IMR-90 (cell line): ENCODE measurements at regions not wholly inside any gene's neighbourhood (a gene's known extent, or its start where the extent isn't known, plus 50 kb on each side); places are given as distances from the start of the nearest gene placed in this dataset.

Experiments used
- ATAC-seq: fragments of 200-7000 bp; cut with Tn5 transposase; 2 replicates; pipeline ENCODE4 v1.9.1; 2020; ENCODE audit warnings: low read depth, mild to moderate bottlenecking, moderate library complexity
- BruUV-seq: library from RNA; stranded (reverse); fragments of 400-500 nt; replicated peaks from 2 replicates; lab custom pipeline; 2021; lab: Mats Ljungman, UMichigan
- CTCF ChIA-PET: fragments of 300-600 bp; formaldehyde crosslinking; extraction: SDS; loops from one replicate; lab custom pipeline; 2021; ENCODE audit warnings: antibody characterized with exemption; lab: Yijun Ruan, JAX
- POLR2A ChIA-PET: fragments of 300-600 bp; sonication (Branson Sonifier 250); formaldehyde crosslinking; loops from one replicate; lab custom pipeline; 2022; ENCODE audit warnings: antibody characterized with exemption; ENCODE audit not compliant: unreplicated experiment; lab: Charles Lee
- DNase-seq: peaks from one replicate; pipeline ENCODE4 v3.0.0; 2013
- H2AFZ ChIP-seq: replicated peaks from 2 replicates; pipeline ENCODE3; 2013; ENCODE audit warnings: low read length, mild to moderate bottlenecking; ENCODE audit not compliant: poor library complexity
- H2AK5ac ChIP-seq: 2 replicates; pipeline ENCODE4 v1.6.1; 2013; ENCODE audit warnings: low read depth, low read length, inconsistent platforms
- H2AK9ac ChIP-seq: replicated peaks from 2 replicates; pipeline ENCODE3; 2013; ENCODE audit warnings: mild to moderate bottlenecking, low read depth, low read length, moderate library complexity; ENCODE audit not compliant: poor library complexity
- H2BK120ac ChIP-seq: 2 replicates; pipeline ENCODE4 v1.6.1; 2013; ENCODE audit warnings: low read depth, low read length, inconsistent platforms
- H2BK15ac ChIP-seq: 3 replicates; pipeline ENCODE4 v1.6.1; 2013; ENCODE audit warnings: low read depth, low read length, inconsistent platforms
- H2BK20ac ChIP-seq: 2 replicates; pipeline ENCODE4 v1.6.1; 2013; ENCODE audit warnings: low read depth, mild to moderate bottlenecking, inconsistent platforms, low read length, moderate library complexity
- H2BK5ac ChIP-seq: 2 replicates; pipeline ENCODE4 v1.6.1; 2013; ENCODE audit warnings: mild to moderate bottlenecking, low read depth, low read length, inconsistent platforms; ENCODE audit not compliant: poor library complexity, severe bottlenecking
- H3K14ac ChIP-seq: replicated peaks from 2 replicates; pipeline ENCODE4 v1.6.1; 2013; ENCODE audit warnings: low read depth, low read length, inconsistent platforms
- H3K18ac ChIP-seq: 2 replicates; pipeline ENCODE4 v1.6.1; 2013; ENCODE audit warnings: low read depth, low read length, control low read depth
- H3K23ac ChIP-seq: 2 replicates; pipeline ENCODE4 v1.6.1; 2013; ENCODE audit warnings: low read depth, low read length, inconsistent platforms
- H3K27ac ChIP-seq: 2 replicates; pipeline ENCODE4 v1.5.1; 2013; ENCODE audit warnings: mild to moderate bottlenecking, control low read depth, low read length; ENCODE audit not compliant: insufficient read depth
- H3K27me3 ChIP-seq: 2 replicates; pipeline ENCODE4 v1.6.1; 2013; ENCODE audit warnings: low read length; ENCODE audit not compliant: control insufficient read depth, insufficient read depth
- H3K36me3 ChIP-seq: 2 replicates; pipeline ENCODE4 v1.6.1; 2013; ENCODE audit warnings: low read length, mixed read lengths; ENCODE audit not compliant: control insufficient read depth, insufficient read depth
- H3K4ac ChIP-seq: 2 replicates; pipeline ENCODE4 v1.6.1; 2013; ENCODE audit warnings: low read depth, low read length, inconsistent platforms
- H3K4me1 ChIP-seq: 2 replicates; pipeline ENCODE4 v1.6.1; 2013; ENCODE audit warnings: low read length, mixed read lengths; ENCODE audit not compliant: control insufficient read depth, insufficient read depth
- H3K4me2 ChIP-seq: 2 replicates; pipeline ENCODE4 v1.6.1; 2013; ENCODE audit warnings: low read depth, mild to moderate bottlenecking, control low read depth, low read length, moderate library complexity
- H3K4me3 ChIP-seq: 2 replicates; pipeline ENCODE4 v1.5.1; 2013; ENCODE audit warnings: low read depth, mild to moderate bottlenecking, control low read depth, low read length, moderate library complexity; ENCODE audit not compliant: insufficient read depth
- H3K56ac ChIP-seq: 2 replicates; pipeline ENCODE4 v1.6.1; 2013; ENCODE audit warnings: low read length, inconsistent platforms; ENCODE audit not compliant: insufficient read depth; ENCODE audit errors: extremely low read depth
- H3K79me1 ChIP-seq, 2 experiments: 2 replicates each; pipeline ENCODE4 v1.6.1; 2013; ENCODE audit warnings: low read length in 2 of 2, inconsistent platforms in 1 of 2, low read depth in 1 of 2
- H3K9ac ChIP-seq: 2 replicates; pipeline ENCODE4 v1.6.1; 2013; ENCODE audit warnings: low read depth, low read length, control low read depth
- H3K9me1 ChIP-seq: 2 replicates; pipeline ENCODE4 v1.6.1; 2013; ENCODE audit warnings: low read length, inconsistent platforms; ENCODE audit not compliant: insufficient read depth
- H3K9me3 ChIP-seq: 2 replicates; pipeline ENCODE4 v1.6.1; 2013; ENCODE audit warnings: low read length; ENCODE audit not compliant: control insufficient read depth, insufficient read depth
- H4K20me1 ChIP-seq: 2 replicates; pipeline ENCODE4 v1.6.1; 2013; ENCODE audit warnings: low read length, inconsistent platforms; ENCODE audit not compliant: insufficient read depth
- H4K5ac ChIP-seq: 2 replicates; pipeline ENCODE4 v1.6.1; 2013; ENCODE audit warnings: mild to moderate bottlenecking, low read depth, low read length, control low read depth
- H4K8ac ChIP-seq, 2 experiments: 2 replicates each; pipeline ENCODE4 v1.6.1; 2013; ENCODE audit warnings: low read depth in 2 of 2, low read length in 2 of 2, control low read depth in 1 of 2, inconsistent platforms in 1 of 2
- H4K91ac ChIP-seq: 2 replicates; pipeline ENCODE4 v1.6.1; 2013; ENCODE audit warnings: low read depth, low read length, inconsistent platforms; ENCODE audit not compliant: insufficient read depth
- BHLHE40 ChIP-seq: fragments of 150-350 bp; IDR thresholded peaks from 2 replicates; pipeline ENCODE4 v1.6.1; 2016; ENCODE audit warnings: mild to moderate bottlenecking, low read depth, low read length
- CEBPB ChIP-seq: IDR thresholded peaks from 2 replicates; pipeline ENCODE4 v1.6.1; 2012; ENCODE audit warnings: low read depth, low read length, improper control_type of control experiment
- CHD1 ChIP-seq: IDR thresholded peaks from 2 replicates; pipeline ENCODE4 v1.6.1; 2012; ENCODE audit warnings: low read depth, low read length, improper control_type of control experiment
- FOS ChIP-seq: fragments of 150-350 bp; IDR thresholded peaks from 2 replicates; pipeline ENCODE4 v1.6.1; 2016; ENCODE audit warnings: low read depth, low read length
- MAFK ChIP-seq: IDR thresholded peaks from 2 replicates; pipeline ENCODE4 v1.6.1; 2012; ENCODE audit warnings: low read depth, low read length, improper control_type of control experiment
- MAZ ChIP-seq: IDR thresholded peaks from 2 replicates; pipeline ENCODE4 v1.6.1; 2012; ENCODE audit warnings: low read depth, mild to moderate bottlenecking, low read length, improper control_type of control experiment, moderate library complexity, borderline replicate concordance
- MXI1 ChIP-seq: IDR thresholded peaks from 2 replicates; pipeline ENCODE4 v1.6.1; 2012; ENCODE audit warnings: low read depth, mild to moderate bottlenecking, low read length, moderate library complexity, borderline replicate concordance
- NFE2L2 ChIP-seq: fragments of 150-350 bp; IDR thresholded peaks from 2 replicates; pipeline ENCODE4 v1.6.1; 2016; ENCODE audit warnings: low read depth, mild to moderate bottlenecking, low read length
- POLR2A ChIP-seq: IDR thresholded peaks from 2 replicates; pipeline ENCODE4 v1.6.1; 2012; ENCODE audit warnings: mild to moderate bottlenecking, low read depth, low read length
- RAD21 ChIP-seq: IDR thresholded peaks from 2 replicates; pipeline ENCODE4 v1.6.1; 2012; ENCODE audit warnings: low read length, improper control_type of control experiment
- RCOR1 ChIP-seq: IDR thresholded peaks from 2 replicates; pipeline ENCODE4 v1.6.1; 2012; ENCODE audit warnings: mild to moderate bottlenecking, low read length, improper control_type of control experiment; ENCODE audit not compliant: insufficient replicate concordance
- RFX5 ChIP-seq: IDR thresholded peaks from 2 replicates; pipeline ENCODE4 v1.8.0; 2012; ENCODE audit warnings: low read depth, mild to moderate bottlenecking, low read length, moderate library complexity
- SMC3 ChIP-seq: fragments of 150-350 bp; IDR thresholded peaks from 2 replicates; pipeline ENCODE4 v1.6.1; 2016; ENCODE audit warnings: low read depth, mild to moderate bottlenecking, antibody characterized with exemption, low read length, moderate library complexity
- WGBS, 2 experiments: methylation state at CpG; one replicate each; pipeline versions ENCODE4 v1.1.5 to v1.1.7; 2013; ENCODE audit warnings: missing lambda C conversion rate in 2 of 2; ENCODE audit not compliant: insufficient read length in 1 of 2; ENCODE audit errors: extremely low coverage in 2 of 2; 5-methylcytosine and 5-hydroxymethylcytosine counted together
- dilution Hi-C: fragments of 300-500 bp; cut with HindIII; formaldehyde crosslinking; loops from one replicate; pipeline ENCODE4 v1.14.3; 2018; ENCODE audit warnings: low sequenced_read_pairs; ENCODE audit not compliant: unreplicated experiment
- in situ Hi-C: fragments of 300-500 bp; cut with MboI; formaldehyde crosslinking; loops from 3 replicates; pipeline ENCODE4 v1.14.3; 2019; ENCODE audit warnings: low sequenced_read_pairs, inconsistent platforms, mixed read lengths
- intact Hi-C: fragments of 100-400 bp; cut with micrococcal nuclease; formaldehyde crosslinking; loops from 2 replicates; pipeline ENCODE4 v1.10.0; 2022
- TF ChIP-seq, protein P1 (sequence below): conservative IDR thresholded peaks from 2 replicates; pipeline ENCODE4 v1.5.1; 2012; ENCODE audit warnings: mild to moderate bottlenecking, low read depth, low read length, improper control_type of control experiment
- TF ChIP-seq, protein P2 (sequence below): fragments of 150-350 bp; IDR thresholded peaks from 2 replicates; pipeline ENCODE4 v1.6.1; 2016; ENCODE audit warnings: low read depth, mild to moderate bottlenecking, low read length, moderate library complexity, borderline replicate concordance
- TF ChIP-seq, protein P3 (sequence below): fragments of 150-350 bp; IDR thresholded peaks from 2 replicates; pipeline ENCODE4 v1.6.1; 2017; ENCODE audit warnings: mild to moderate bottlenecking, antibody characterized with exemption, low read length, low read depth

DNA sequence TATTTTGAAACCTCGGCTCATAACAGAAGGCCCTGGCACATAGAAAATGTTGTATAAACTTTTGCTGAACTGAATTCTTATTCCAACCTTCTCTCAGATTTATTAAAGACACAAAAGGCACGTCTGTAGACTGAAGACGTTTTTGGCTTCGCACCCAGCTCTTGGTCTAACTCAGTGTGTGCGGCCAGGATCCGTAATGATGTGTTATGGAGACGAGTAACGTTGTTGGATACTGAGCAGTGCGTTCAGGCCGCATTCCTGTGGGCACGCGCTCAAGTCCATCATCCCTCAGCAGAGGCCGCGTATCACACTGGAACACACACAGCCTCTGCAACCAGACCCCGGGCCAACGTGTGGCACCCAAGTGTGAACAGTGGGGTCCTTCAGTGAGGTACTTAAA, 154.8 kb upstream of the RAB4A start:
- Histone ChIP-seq H2BK5ac (no peak overlapping the region), H4K20me1 (no peaks in the 10 kb centered on the region), H3K79me1 (no peaks in the 10 kb centered on the region), H2BK120ac (no peak overlapping the region), H4K91ac (no peak overlapping the region), H2BK15ac (no peak overlapping the region), H3K18ac (no peak overlapping the region), H3K4me2 (no peak overlapping the region), H3K27me3 (peaks cover 14% of the 10 kb centered on the region; the same call in 1 of the 2 replicates), H2BK20ac (no peak overlapping the region), H3K23ac (no peak overlapping the region), H2AK5ac (no peak overlapping the region), H3K9me1 (no peaks in the 10 kb centered on the region), H3K27ac (no peak overlapping the region), H3K9me3 (peaks cover 4% of the 10 kb centered on the region; the same call in 1 of the 2 replicates), H4K8ac (no peak overlapping the region), H4K5ac (no peak overlapping the region), H2AFZ (peak overlapping the region; percentile 37), H3K56ac (no peak overlapping the region), H3K4me1 (peaks cover 18% of the 10 kb centered on the region; the same call in 1 of the 2 replicates), H3K14ac (no peak overlapping the region), H2AK9ac (no peak overlapping the region), H3K36me3 (no peaks in the 10 kb centered on the region), H3K4me3 (no peak overlapping the region), H3K4ac (no peak overlapping the region; the same call in 1 of the 2 replicates), H3K9ac (no peak overlapping the region)
- TF ChIP-seq CHD1, result no peak
- no peak for TF ChIP-seq RCOR1
- no peak for TF ChIP-seq CEBPB
- TF ChIP-seq, protein P1, sequence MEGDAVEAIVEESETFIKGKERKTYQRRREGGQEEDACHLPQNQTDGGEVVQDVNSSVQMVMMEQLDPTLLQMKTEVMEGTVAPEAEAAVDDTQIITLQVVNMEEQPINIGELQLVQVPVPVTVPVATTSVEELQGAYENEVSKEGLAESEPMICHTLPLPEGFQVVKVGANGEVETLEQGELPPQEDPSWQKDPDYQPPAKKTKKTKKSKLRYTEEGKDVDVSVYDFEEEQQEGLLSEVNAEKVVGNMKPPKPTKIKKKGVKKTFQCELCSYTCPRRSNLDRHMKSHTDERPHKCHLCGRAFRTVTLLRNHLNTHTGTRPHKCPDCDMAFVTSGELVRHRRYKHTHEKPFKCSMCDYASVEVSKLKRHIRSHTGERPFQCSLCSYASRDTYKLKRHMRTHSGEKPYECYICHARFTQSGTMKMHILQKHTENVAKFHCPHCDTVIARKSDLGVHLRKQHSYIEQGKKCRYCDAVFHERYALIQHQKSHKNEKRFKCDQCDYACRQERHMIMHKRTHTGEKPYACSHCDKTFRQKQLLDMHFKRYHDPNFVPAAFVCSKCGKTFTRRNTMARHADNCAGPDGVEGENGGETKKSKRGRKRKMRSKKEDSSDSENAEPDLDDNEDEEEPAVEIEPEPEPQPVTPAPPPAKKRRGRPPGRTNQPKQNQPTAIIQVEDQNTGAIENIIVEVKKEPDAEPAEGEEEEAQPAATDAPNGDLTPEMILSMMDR, result no peak
- no peak for TF ChIP-seq RAD21
- no peak for TF ChIP-seq BHLHE40
- no peak for TF ChIP-seq RFX5
- no peak for TF ChIP-seq FOS
- TF ChIP-seq, protein P2, sequence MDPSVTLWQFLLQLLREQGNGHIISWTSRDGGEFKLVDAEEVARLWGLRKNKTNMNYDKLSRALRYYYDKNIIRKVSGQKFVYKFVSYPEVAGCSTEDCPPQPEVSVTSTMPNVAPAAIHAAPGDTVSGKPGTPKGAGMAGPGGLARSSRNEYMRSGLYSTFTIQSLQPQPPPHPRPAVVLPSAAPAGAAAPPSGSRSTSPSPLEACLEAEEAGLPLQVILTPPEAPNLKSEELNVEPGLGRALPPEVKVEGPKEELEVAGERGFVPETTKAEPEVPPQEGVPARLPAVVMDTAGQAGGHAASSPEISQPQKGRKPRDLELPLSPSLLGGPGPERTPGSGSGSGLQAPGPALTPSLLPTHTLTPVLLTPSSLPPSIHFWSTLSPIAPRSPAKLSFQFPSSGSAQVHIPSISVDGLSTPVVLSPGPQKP, result no peak
- TF ChIP-seq NFE2L2, result no peak
- TF ChIP-seq POLR2A, result no peak
- no peak for TF ChIP-seq SMC3
- TF ChIP-seq MAZ, result no peak
- no peak for TF ChIP-seq MAFK
- TF ChIP-seq MXI1, result no peak
- TF ChIP-seq, protein P3, sequence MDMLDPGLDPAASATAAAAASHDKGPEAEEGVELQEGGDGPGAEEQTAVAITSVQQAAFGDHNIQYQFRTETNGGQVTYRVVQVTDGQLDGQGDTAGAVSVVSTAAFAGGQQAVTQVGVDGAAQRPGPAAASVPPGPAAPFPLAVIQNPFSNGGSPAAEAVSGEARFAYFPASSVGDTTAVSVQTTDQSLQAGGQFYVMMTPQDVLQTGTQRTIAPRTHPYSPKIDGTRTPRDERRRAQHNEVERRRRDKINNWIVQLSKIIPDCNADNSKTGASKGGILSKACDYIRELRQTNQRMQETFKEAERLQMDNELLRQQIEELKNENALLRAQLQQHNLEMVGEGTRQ, result no peak
- intact Hi-C loops (loop anchor here (5.0 to 10.0 kb wide), 2 partner anchors 111 to 329 kb away; no protein-coding TSS in a partner anchor), dilution Hi-C loops (no loop called here), in situ Hi-C loops (no loop called here)
- no TSS peak for BruUV-seq
- POLR2A ChIA-PET, result no interaction called here
- ATAC-seq (peak; percentile 48), DNase-seq (peak; percentile 65)
- no CpG with 5 or more reads among the region's 16 CpGs for WGBS, 2 experiments
- CTCF ChIA-PET, result no interaction called here
